ENCODE measurements at regions not wholly inside any gene's neighbourhood (a gene's known extent, or its start where the extent isn't known, plus 50 kb on each side); places are given as distances from the start of the nearest gene placed in this dataset.
"Not testable (repeated sequence)": the region's sequence is repeated elsewhere in the genome, so short reads cannot be mapped to it uniquely, and the experiment has no call there.

- TF ChIP-seq, protein P1, sequence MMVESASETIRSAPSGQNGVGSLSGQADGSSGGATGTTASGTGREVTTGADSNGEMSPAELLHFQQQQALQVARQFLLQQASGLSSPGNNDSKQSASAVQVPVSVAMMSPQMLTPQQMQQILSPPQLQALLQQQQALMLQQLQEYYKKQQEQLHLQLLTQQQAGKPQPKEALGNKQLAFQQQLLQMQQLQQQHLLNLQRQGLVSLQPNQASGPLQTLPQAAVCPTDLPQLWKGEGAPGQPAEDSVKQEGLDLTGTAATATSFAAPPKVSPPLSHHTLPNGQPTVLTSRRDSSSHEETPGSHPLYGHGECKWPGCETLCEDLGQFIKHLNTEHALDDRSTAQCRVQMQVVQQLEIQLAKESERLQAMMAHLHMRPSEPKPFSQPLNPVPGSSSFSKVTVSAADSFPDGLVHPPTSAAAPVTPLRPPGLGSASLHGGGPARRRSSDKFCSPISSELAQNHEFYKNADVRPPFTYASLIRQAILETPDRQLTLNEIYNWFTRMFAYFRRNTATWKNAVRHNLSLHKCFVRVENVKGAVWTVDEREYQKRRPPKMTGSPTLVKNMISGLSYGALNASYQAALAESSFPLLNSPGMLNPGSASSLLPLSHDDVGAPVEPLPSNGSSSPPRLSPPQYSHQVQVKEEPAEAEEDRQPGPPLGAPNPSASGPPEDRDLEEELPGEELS (CRISPR knock-in tag; IDR thresholded peaks at IDR 0.05), result no peak
- TF ChIP-seq NR3C1 (CRISPR knock-in tag; conservative IDR thresholded peaks at IDR 0.05; ENCODE audit: low read depth) (no peak), ERG (CRISPR knock-in tag; IDR thresholded peaks at IDR 0.05) (no peak), NR2C2 (CRISPR knock-in tag; IDR thresholded peaks at IDR 0.05) (no peak), PRRX2 (CRISPR knock-in tag; IDR thresholded peaks at IDR 0.05) (no peak), ZBTB43 (CRISPR knock-in tag; IDR thresholded peaks at IDR 0.05) (no peak)
- TF ChIP-seq, protein P2, sequence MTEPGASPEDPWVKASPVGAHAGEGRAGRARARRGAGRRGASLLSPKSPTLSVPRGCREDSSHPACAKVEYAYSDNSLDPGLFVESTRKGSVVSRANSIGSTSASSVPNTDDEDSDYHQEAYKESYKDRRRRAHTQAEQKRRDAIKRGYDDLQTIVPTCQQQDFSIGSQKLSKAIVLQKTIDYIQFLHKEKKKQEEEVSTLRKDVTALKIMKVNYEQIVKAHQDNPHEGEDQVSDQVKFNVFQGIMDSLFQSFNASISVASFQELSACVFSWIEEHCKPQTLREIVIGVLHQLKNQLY (CRISPR knock-in tag; IDR thresholded peaks at IDR 0.05), result no peak
Measured at GRCh38 chr19:28359431-28360414, 853.2 kb downstream of the UQCRFS1 start (continued).

- peaks cover 14% of the 10 kb centered on the region for H3K27me3 Mint-ChIP-seq (ENCODE audit: low read depth)
- TF ChIP-seq JUN (CRISPR knock-in tag; IDR thresholded peaks at IDR 0.05) (no peak), ZNF425 (CRISPR knock-in tag; conservative IDR thresholded peaks at IDR 0.05) (no peak)
- peak; percentile 48 for ATAC-seq
- H3K4me3 Mint-ChIP-seq, result no peak overlapping the region
- ChIA-PET CTCF (no interaction called here), POLR2A (interaction anchor here (0.5 kb wide), 1 partner anchor 9 kb away, joined by 3 read pairs; no protein-coding TSS in a partner anchor)
- no peak overlapping the region for H3K27ac Mint-ChIP-seq
- H3K36me3 Mint-ChIP-seq, result no peaks in the 10 kb centered on the region
- DNase-seq (ENCODE audit: low spot score), result no peak
- H3K4me1 Mint-ChIP-seq, result peaks cover 17% of the 10 kb centered on the region
- H3K9me3 Mint-ChIP-seq, result peaks cover 17% of the 10 kb centered on the region
Measured at GRCh38 chr19:28358633-28359032, 854.3 kb downstream of the UQCRFS1 start.

DNA sequence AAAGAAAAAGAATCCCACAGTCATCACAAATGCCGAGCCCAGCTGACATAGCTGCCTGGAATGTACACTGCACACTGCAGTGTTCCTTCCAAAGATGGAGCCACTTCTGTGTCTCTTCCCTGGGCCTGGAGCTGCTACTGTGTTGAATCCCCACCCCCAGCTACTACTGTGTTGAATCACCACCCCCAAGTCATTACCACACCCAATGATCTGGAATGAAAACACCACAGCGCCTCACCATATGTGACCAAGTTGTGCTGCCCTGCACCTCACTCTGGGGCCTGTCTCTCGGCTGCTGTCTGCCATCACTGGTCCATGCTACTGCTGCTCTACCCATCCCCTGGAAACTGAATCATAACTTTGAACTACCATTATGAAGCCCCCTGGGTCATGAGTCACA, 861.2 kb downstream of the UQCRFS1 start:
- CTCF ChIA-PET, result no interaction called here
- H3K4me3 Mint-ChIP-seq, result no peak overlapping the region
- H3K9me3 Mint-ChIP-seq, result peaks cover 27% of the 10 kb centered on the region
- no peak for DNase-seq (ENCODE audit: low spot score)
- no peak for ATAC-seq
- H3K4me1 Mint-ChIP-seq, result peaks cover 3% of the 10 kb centered on the region; the same call in 1 of the 2 replicates
- H3K27ac Mint-ChIP-seq, result no peak overlapping the region
- H3K36me3 Mint-ChIP-seq, result no peaks in the 10 kb centered on the region
- TF ChIP-seq NFYB (CRISPR knock-in tag; conservative IDR thresholded peaks at IDR 0.05; ENCODE audit: low read depth) (no peak), CREM (CRISPR knock-in tag; IDR thresholded peaks at IDR 0.05) (no peak), SMAD4 (CRISPR knock-in tag; IDR thresholded peaks at IDR 0.05) (no peak), SMAD3 (CRISPR knock-in tag; IDR thresholded peaks at IDR 0.05; ENCODE audit: borderline replicate concordance) (no peak)
- POLR2A ChIA-PET, result no interaction called here
- H3K27me3 Mint-ChIP-seq (ENCODE audit: low read depth), result peaks cover 2% of the 10 kb centered on the region; the same call in 1 of the 2 replicates

GRCh38 chr19:28351321-28351720, 861.6 kb downstream of the UQCRFS1 start:
- H3K4me3 Mint-ChIP-seq; H3K27me3 Mint-ChIP-seq (ENCODE audit: low read depth); H3K36me3 Mint-ChIP-seq; H3K27ac Mint-ChIP-seq; H3K4me1 Mint-ChIP-seq; DNase-seq (ENCODE audit: low spot score); ATAC-seq; POLR2A ChIA-PET: not testable (repeated sequence)
- H3K9me3 Mint-ChIP-seq, result peaks cover 27% of the 10 kb centered on the region
- CTCF ChIA-PET, result interaction anchor here (0.6 kb wide), 1 partner anchor 281 kb away, joined by 3 read pairs; no protein-coding TSS in a partner anchor

Measured in WTC11 (cell line).